OCI-LY7 (cell line): ENCODE measurements at regions not wholly inside any gene's neighbourhood (a gene's known extent, or its start where the extent isn't known, plus 50 kb on each side); places are given as distances from the start of the nearest gene placed in this dataset.

Source experiments
- BruUV-seq: library from RNA; stranded (reverse); fragments of 400-500 nt; replicated peaks from 2 replicates; lab custom pipeline; 2021; lab: Mats Ljungman, UMichigan
- CTCF ChIA-PET: fragments of 300-600 bp; sonication (Branson Sonifier 250); formaldehyde crosslinking; loops from one replicate; lab custom pipeline; 2022; ENCODE audit warnings: antibody characterized with exemption; ENCODE audit not compliant: unreplicated experiment; lab: Charles Lee
- POLR2A ChIA-PET: fragments of 300-600 bp; sonication (Branson Sonifier 250); formaldehyde crosslinking; loops from one replicate; lab custom pipeline; 2022; ENCODE audit warnings: antibody characterized with exemption; lab: Charles Lee
- DNase-seq: peaks from one replicate; pipeline ENCODE4 v3.0.0-alpha.2; 2015; ENCODE audit warnings: low spot score
- H2AFZ ChIP-seq: fragments of 200-600 bp; sonication (generic), shearing (Covaris generic); 2 replicates; pipeline ENCODE4 v1.6.1; 2014; ENCODE audit warnings: mild to moderate bottlenecking, antibody characterized with exemption, low read length, moderate library complexity
- H3K27ac ChIP-seq: fragments of 200-600 bp; sonication (generic); 2 replicates; pipeline ENCODE4 v1.5.1; 2014; ENCODE audit warnings: mixed run types, low read depth, mild to moderate bottlenecking, moderate library complexity, low read length, inconsistent platforms; ENCODE audit not compliant: poor library complexity, severe bottlenecking
- H3K36me3 ChIP-seq: fragments of 200-600 bp; sonication (generic); 2 replicates; pipeline ENCODE4 v1.6.1; 2014; ENCODE audit warnings: mild to moderate bottlenecking, antibody characterized with exemption, low read length, moderate library complexity, mixed read lengths; ENCODE audit not compliant: insufficient read depth
- H3K4me1 ChIP-seq: fragments of 200-600 bp; sonication (generic); 2 replicates; pipeline ENCODE4 v1.5.1; 2014; ENCODE audit warnings: mild to moderate bottlenecking, low read length; ENCODE audit not compliant: insufficient read depth, poor library complexity, severe bottlenecking
- H3K4me2 ChIP-seq: fragments of 200-600 bp; sonication (generic); 2 replicates; pipeline ENCODE4 v1.6.1; 2014; ENCODE audit warnings: mild to moderate bottlenecking, low read length
- H3K4me3 ChIP-seq: fragments of 200-600 bp; sonication (generic); 2 replicates; pipeline ENCODE4 v1.5.1; 2014; ENCODE audit warnings: mild to moderate bottlenecking, low read depth, low read length; ENCODE audit not compliant: poor library complexity, severe bottlenecking
- H3K79me2 ChIP-seq: fragments of 200-600 bp; sonication (generic); 2 replicates; pipeline ENCODE4 v1.6.1; 2016; ENCODE audit warnings: low read depth, mild to moderate bottlenecking, low read length, moderate library complexity, mixed read lengths; ENCODE audit not compliant: insufficient read depth
- H3K9me2 ChIP-seq: fragments of 200-600 bp; sonication (generic); 2 replicates; pipeline ENCODE4 v1.6.1; 2016; ENCODE audit warnings: mild to moderate bottlenecking, low read length, mixed read lengths; ENCODE audit not compliant: insufficient read depth
- H3K9me3 ChIP-seq: fragments of 200-600 bp; sonication (generic); 2 replicates; pipeline ENCODE4 v1.6.1; 2014; ENCODE audit warnings: mild to moderate bottlenecking, mixed run types, low read length, mixed read lengths
- H4K20me1 ChIP-seq: fragments of 200-600 bp; sonication (generic); 2 replicates; pipeline ENCODE4 v1.6.1; 2014; ENCODE audit warnings: mild to moderate bottlenecking, antibody characterized with exemption, low read length, moderate library complexity, mixed read lengths; ENCODE audit not compliant: insufficient read depth
- EZH2phosphoT487 ChIP-seq: fragments of 200-600 bp; sonication (generic); IDR thresholded peaks from 2 replicates; pipeline ENCODE4 v1.6.1; 2018; ENCODE audit warnings: low read depth, borderline replicate concordance, mild to moderate bottlenecking, mixed run types, antibody characterized with exemption, low read length, moderate library complexity, mixed read lengths
- intact Hi-C: fragments of 100-400 bp; cut with micrococcal nuclease; formaldehyde crosslinking; loops from one replicate; pipeline ENCODE4 v1.10.0; 2022; ENCODE audit not compliant: unreplicated experiment
- TF ChIP-seq, protein P1 (sequence below): fragments of 200-600 bp; sonication (generic); conservative IDR thresholded peaks from 2 replicates; pipeline ENCODE4 v1.5.1; 2014; ENCODE audit warnings: mild to moderate bottlenecking, antibody characterized with exemption, low read length, moderate library complexity, mixed read lengths

DNA sequence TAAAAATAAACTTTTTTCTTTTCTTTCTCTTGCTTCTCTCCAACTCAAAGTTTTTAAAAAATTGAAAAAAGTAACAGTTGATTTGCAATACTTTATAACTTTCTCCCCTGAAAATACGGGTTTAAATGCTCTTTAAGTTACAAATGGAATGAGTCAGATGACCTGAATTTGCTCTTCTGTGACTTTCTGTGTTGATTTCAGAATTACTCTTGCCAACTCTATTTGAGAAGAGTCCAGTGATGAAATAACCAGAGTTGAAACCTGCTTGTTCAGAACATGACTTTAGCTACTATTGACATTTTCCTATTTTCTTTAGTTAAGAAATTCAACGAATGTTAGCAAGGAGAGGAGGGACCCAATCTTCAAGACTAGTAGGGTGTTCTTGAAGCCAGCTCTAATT, 146.1 kb upstream of the ZSWIM2 start:
- Histone ChIP-seq H2AFZ (no peak overlapping the region), H4K20me1 (no peaks in the 10 kb centered on the region)
- CTCF ChIA-PET = no interaction called here

DNA sequence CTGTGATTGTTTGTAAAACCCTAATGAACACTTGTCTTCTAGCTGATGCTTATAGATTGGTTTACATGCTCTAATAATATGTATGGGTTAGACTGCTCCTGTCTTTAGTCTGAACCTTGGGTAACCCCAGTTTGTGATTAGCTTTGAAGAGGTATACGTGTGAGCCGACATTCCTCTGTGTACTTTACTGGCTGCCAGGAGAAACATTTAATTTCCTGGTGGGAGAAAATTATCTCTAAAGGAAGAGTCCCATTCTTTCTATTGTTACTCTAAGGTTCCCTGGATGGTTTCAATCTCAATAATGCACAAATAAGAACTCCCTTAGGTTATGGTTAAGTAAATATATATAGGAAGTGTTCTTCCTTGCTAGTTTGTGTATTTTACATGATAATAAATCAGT, 143.6 kb upstream of the ZSWIM2 start:
- intact Hi-C loops = no loop called here
- DNase-seq = no peak
- H3K4me2 ChIP-seq = no peak overlapping the region
- TF ChIP-seq EZH2phosphoT487 = no peak
- no peak overlapping the region for H2AFZ ChIP-seq
- no peak overlapping the region for H3K27ac ChIP-seq
- H3K9me3 ChIP-seq = no peaks in the 10 kb centered on the region
- H3K4me1 ChIP-seq = no peaks in the 10 kb centered on the region
- no peaks in the 10 kb centered on the region for H3K79me2 ChIP-seq
- CTCF ChIA-PET = no interaction called here
- BruUV-seq = no TSS peak
- no peaks in the 10 kb centered on the region for H3K36me3 ChIP-seq
- H3K9me2 ChIP-seq = no peaks in the 10 kb centered on the region
- H3K4me3 ChIP-seq = no peak overlapping the region
- no peaks in the 10 kb centered on the region for H4K20me1 ChIP-seq
- POLR2A ChIA-PET = interaction anchor here (0.6 to 0.7 kb wide), 3 partner anchors 418 to 749 kb away, joined by 3 to 5 read pairs (median 3); no protein-coding TSS in a partner anchor

More for the DNA sequence above, 146.1 kb upstream of the ZSWIM2 start:
- H3K27ac ChIP-seq = no peak overlapping the region
- H3K36me3 ChIP-seq = no peaks in the 10 kb centered on the region
- H3K4me3 ChIP-seq = no peak overlapping the region
- POLR2A ChIA-PET = interaction anchor here (0.7 kb wide), 1 partner anchor 45 kb away, joined by 3 read pairs; no protein-coding TSS in a partner anchor
- no peaks in the 10 kb centered on the region for H3K4me1 ChIP-seq
- H3K9me3 ChIP-seq = no peaks in the 10 kb centered on the region
- no TSS peak for BruUV-seq
- no peaks in the 10 kb centered on the region for H3K79me2 ChIP-seq
- TF ChIP-seq, protein P1, sequence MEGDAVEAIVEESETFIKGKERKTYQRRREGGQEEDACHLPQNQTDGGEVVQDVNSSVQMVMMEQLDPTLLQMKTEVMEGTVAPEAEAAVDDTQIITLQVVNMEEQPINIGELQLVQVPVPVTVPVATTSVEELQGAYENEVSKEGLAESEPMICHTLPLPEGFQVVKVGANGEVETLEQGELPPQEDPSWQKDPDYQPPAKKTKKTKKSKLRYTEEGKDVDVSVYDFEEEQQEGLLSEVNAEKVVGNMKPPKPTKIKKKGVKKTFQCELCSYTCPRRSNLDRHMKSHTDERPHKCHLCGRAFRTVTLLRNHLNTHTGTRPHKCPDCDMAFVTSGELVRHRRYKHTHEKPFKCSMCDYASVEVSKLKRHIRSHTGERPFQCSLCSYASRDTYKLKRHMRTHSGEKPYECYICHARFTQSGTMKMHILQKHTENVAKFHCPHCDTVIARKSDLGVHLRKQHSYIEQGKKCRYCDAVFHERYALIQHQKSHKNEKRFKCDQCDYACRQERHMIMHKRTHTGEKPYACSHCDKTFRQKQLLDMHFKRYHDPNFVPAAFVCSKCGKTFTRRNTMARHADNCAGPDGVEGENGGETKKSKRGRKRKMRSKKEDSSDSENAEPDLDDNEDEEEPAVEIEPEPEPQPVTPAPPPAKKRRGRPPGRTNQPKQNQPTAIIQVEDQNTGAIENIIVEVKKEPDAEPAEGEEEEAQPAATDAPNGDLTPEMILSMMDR = no peak
- TF ChIP-seq EZH2phosphoT487 = no peak
- no peak for DNase-seq
- no peaks in the 10 kb centered on the region for H3K9me2 ChIP-seq
- intact Hi-C loops = no loop called here
- H3K4me2 ChIP-seq = no peak overlapping the region

DNA sequence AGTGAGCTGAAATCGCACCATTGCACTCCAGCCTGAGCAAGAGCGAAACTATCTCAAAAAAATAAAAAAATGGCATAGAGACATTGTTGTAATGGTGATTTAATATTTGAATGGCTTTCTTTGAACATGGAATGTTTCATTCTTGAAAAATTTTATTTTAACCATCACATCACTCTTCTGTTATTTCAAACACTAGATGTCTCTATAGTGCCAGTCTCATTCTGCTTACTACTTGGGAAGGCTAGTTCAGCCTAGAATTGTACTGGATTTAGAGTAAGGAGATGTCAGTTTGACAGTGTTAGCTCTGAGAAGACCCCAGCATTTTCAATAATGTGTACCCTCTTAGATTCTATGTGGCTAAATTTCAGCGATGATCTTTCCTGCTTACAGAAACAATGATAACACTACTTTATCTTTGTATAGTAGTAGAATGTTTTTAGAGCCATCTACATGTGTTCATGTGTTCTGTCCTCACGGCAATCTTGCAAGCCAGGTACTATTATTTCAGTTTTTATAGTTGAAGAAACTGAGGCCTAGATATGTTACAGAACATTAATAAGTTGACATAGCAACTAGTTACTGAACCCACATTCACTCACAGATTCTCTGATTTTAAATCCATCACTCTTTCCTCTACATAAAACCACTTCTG, 142.9 kb upstream of the ZSWIM2 start:
- Histone ChIP-seq H3K36me3 (no peaks in the 10 kb centered on the region), H3K9me3 (no peaks in the 10 kb centered on the region), H3K79me2 (no peaks in the 10 kb centered on the region), H3K4me1 (no peaks in the 10 kb centered on the region), H3K4me2 (no peak overlapping the region), H3K4me3 (no peak overlapping the region), H4K20me1 (no peaks in the 10 kb centered on the region), H3K27ac (no peak overlapping the region), H3K9me2 (no peaks in the 10 kb centered on the region), H2AFZ (no peak overlapping the region)
- BruUV-seq = no TSS peak
- ChIA-PET CTCF (no interaction called here), POLR2A (interaction anchor here (0.6 to 0.7 kb wide), 2 partner anchors 266 to 748 kb away, joined by 3 read pairs; no protein-coding TSS in a partner anchor)
- TF ChIP-seq, protein P1 = no peak
- TF ChIP-seq EZH2phosphoT487 = no peak
- intact Hi-C loops = no loop called here
- DNase-seq = no peak
